SK-N-SH (cell line): ENCODE measurements at regions not wholly inside any gene's neighbourhood (a gene's known extent, or its start where the extent isn't known, plus 50 kb on each side); places are given as distances from the start of the nearest gene placed in this dataset.

ENCODE experiments used
- CHD2 ChIP-seq: fragments of 150-350 bp; IDR thresholded peaks from 2 replicates; pipeline ENCODE4 v1.6.1; 2018; ENCODE audit warnings: low read length; ENCODE audit not compliant: partially characterized antibody
- FOXM1 ChIP-seq: IDR thresholded peaks from 2 replicates; pipeline ENCODE4 v1.4.0; 2012; ENCODE audit warnings: low read depth, mild to moderate bottlenecking
- MXI1 ChIP-seq: IDR thresholded peaks from 2 replicates; pipeline ENCODE4 v1.6.1; 2012; ENCODE audit warnings: mild to moderate bottlenecking, low read depth, low read length, improper control_type of control experiment
- TAF1 ChIP-seq: IDR thresholded peaks from 2 replicates; pipeline ENCODE4 v1.6.1; 2012; ENCODE audit warnings: low read depth, mild to moderate bottlenecking, low read length, moderate library complexity, borderline replicate concordance
- TF ChIP-seq, protein P1 (sequence below): fragments of 200-600 bp; sonication (generic); IDR thresholded peaks from 2 replicates; pipeline ENCODE4 v1.6.1; 2017; ENCODE audit warnings: antibody characterized with exemption, mild to moderate bottlenecking, moderate library complexity

DNA sequence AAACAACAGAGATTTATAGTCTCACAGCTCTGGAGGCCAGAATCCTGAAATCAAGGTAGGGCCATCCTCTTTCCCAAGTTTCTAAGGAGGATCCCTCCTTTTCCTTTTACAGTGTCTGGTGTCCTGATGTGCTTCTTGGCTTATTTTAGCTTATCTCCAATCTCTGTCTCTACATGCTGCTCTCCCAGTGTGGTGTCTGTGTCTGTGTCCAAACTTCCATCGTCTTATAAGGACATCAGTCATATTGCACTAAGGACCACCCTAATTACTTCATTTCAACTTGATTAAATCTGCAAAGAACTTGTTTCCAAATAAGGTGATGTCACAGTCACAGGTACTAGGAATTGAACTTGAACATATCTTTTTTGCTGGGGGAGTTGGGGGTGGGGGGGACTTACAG is 529.6 kb downstream of the DHX35 start:
- TF ChIP-seq, protein P1, sequence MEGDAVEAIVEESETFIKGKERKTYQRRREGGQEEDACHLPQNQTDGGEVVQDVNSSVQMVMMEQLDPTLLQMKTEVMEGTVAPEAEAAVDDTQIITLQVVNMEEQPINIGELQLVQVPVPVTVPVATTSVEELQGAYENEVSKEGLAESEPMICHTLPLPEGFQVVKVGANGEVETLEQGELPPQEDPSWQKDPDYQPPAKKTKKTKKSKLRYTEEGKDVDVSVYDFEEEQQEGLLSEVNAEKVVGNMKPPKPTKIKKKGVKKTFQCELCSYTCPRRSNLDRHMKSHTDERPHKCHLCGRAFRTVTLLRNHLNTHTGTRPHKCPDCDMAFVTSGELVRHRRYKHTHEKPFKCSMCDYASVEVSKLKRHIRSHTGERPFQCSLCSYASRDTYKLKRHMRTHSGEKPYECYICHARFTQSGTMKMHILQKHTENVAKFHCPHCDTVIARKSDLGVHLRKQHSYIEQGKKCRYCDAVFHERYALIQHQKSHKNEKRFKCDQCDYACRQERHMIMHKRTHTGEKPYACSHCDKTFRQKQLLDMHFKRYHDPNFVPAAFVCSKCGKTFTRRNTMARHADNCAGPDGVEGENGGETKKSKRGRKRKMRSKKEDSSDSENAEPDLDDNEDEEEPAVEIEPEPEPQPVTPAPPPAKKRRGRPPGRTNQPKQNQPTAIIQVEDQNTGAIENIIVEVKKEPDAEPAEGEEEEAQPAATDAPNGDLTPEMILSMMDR: no peak
- TF ChIP-seq CHD2 (no peak), TAF1 (no peak), FOXM1 (no peak), MXI1 (no peak)
